ENCODE measurements at regions not wholly inside any gene's neighbourhood (a gene's known extent, or its start where the extent isn't known, plus 50 kb on each side); places are given as distances from the start of the nearest gene placed in this dataset.

- TF ChIP-seq YY1 (IDR thresholded peaks at IDR 0.05; ENCODE audit: insufficient read depth, insufficient read length): no peak
- no peak for TF ChIP-seq ZNF274 (IDR thresholded peaks at IDR 0.05; ENCODE audit: low read depth, low read length)
- TF ChIP-seq SUZ12 (IDR thresholded peaks at IDR 0.05; ENCODE audit: extremely low read depth, insufficient read depth, insufficient read length): no peak
Measured at GRCh38 chr18:72119082-72119481, 425.1 kb downstream of the CBLN2 start.
